Neutrophil (primary cell): ENCODE measurements at regions not wholly inside any gene's neighbourhood (a gene's known extent, or its start where the extent isn't known, plus 50 kb on each side); places are given as distances from the start of the nearest gene placed in this dataset.

ENCODE experiments used
- H3K27ac ChIP-seq: fragments of 200-600 bp; sonication (generic); 2 replicates; pipeline ENCODE4 v1.5.1; 2016; ENCODE audit warnings: mild to moderate bottlenecking, moderate library complexity
- H3K27me3 ChIP-seq: fragments of 200-600 bp; sonication (generic); 2 replicates; pipeline ENCODE4 v1.6.0; 2016; ENCODE audit warnings: mild to moderate bottlenecking
- H3K36me3 ChIP-seq: fragments of 200-600 bp; sonication (generic); 2 replicates; pipeline ENCODE4 v1.5.1; 2017
- H3K4me1 ChIP-seq, 2 experiments: fragments of 200-600 bp in 1 of 2; sonication (generic) in 1 of 2; 1 replicate in 1 of 2; 2 replicates in 1 of 2; pipeline versions ENCODE4 v1.5.1 to v1.6.1; 2013 to 2016; ENCODE audit warnings: low read depth in 1 of 2, low read length in 1 of 2, mild to moderate bottlenecking in 1 of 2, moderate library complexity in 1 of 2; ENCODE audit not compliant: control insufficient read depth in 1 of 2, insufficient read depth in 1 of 2
- H3K4me3 ChIP-seq, 2 experiments: fragments of 200-600 bp in 1 of 2; sonication (generic) in 1 of 2; 1 replicate in 1 of 2; 2 replicates in 1 of 2; pipeline ENCODE4 v1.5.1; 2013 to 2016; ENCODE audit warnings: low read depth in 1 of 2, low read length in 1 of 2, mild to moderate bottlenecking in 1 of 2, moderate library complexity in 1 of 2
- H3K9me3 ChIP-seq: fragments of 200-600 bp; sonication (generic); 2 replicates; pipeline ENCODE4 v1.5.1; 2016
- TF ChIP-seq, protein P1 (sequence below): fragments of 200-600 bp; sonication (generic); IDR thresholded peaks from 2 replicates; pipeline ENCODE4 v1.5.1; 2016; ENCODE audit warnings: antibody characterized with exemption

DNA sequence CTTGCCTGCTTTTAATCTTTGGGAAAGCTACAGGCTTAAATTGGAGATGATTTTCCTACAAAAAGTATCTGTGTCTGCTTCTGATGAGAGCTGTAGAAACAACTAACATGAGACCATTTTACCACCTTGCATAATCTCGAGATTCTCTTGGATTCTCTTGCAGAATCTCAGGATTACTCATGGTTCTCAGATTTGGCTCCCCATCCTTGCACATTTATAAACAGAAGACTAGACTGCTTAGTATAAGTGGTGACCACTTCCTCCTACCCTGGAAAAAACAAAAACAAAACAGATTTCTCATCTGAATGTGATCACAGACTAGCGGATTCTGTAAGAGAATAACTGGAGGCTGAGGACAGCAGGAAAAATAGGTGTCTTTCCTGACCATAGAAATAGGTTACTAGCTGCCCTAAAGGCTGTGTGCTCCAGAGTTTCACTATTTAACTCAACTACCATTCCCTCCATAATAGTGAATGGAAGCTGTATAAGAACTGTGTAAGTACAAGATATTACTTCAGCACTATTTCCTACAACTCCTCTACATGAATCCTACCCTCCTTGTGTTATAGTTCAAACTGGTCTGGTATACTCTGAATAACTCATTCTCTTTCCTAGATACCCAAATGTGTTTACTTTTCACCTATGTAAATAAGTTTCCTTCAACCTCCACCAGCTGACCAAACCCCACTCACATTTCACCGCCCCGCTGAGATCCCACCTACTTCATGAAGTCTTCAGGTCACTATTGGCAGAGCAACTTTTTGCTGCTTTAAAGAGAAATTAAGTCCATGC lies 122.2 kb upstream of the C2CD4B start:
- H3K36me3 ChIP-seq = no peaks in the 10 kb centered on the region
- no peak overlapping the region for H3K27ac ChIP-seq
- no peaks in the 10 kb centered on the region for H3K9me3 ChIP-seq
- no peaks in the 10 kb centered on the region for H3K4me1 ChIP-seq
- TF ChIP-seq, protein P1, sequence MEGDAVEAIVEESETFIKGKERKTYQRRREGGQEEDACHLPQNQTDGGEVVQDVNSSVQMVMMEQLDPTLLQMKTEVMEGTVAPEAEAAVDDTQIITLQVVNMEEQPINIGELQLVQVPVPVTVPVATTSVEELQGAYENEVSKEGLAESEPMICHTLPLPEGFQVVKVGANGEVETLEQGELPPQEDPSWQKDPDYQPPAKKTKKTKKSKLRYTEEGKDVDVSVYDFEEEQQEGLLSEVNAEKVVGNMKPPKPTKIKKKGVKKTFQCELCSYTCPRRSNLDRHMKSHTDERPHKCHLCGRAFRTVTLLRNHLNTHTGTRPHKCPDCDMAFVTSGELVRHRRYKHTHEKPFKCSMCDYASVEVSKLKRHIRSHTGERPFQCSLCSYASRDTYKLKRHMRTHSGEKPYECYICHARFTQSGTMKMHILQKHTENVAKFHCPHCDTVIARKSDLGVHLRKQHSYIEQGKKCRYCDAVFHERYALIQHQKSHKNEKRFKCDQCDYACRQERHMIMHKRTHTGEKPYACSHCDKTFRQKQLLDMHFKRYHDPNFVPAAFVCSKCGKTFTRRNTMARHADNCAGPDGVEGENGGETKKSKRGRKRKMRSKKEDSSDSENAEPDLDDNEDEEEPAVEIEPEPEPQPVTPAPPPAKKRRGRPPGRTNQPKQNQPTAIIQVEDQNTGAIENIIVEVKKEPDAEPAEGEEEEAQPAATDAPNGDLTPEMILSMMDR = no peak
- H3K27me3 ChIP-seq = peaks cover 37% of the 10 kb centered on the region
- no peak overlapping the region for H3K4me3 ChIP-seq

DNA sequence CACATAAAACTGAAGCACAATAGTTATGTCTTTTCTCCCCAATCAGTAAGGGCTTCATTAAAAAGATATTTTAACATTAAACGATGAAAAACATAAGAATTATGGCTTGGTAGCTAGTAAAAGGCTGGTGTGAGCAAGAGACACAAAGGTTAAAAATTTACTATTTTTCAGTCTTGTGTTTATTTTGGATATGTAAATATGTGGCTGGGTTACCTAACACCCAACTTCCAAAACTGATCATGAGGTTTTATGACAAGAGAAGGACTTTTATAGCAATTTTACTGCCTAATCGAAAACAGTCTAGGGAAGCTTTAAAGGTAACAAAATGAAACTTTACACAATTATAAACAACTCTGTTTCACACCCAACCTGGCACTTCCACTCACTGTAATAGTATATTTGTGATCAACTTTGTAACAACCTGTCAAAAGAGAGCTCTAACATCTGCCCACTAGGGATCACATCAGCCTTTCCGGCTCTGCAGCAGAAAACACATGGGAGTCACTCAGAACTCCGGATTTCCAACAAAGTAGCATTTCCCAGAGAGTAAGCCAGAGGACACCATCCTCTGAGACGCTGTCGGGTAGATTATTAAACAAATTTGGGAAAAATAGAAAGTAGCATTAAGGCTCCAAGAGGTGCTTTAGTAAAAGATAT lies 123.4 kb upstream of the C2CD4B start:
- H3K27me3 ChIP-seq = peaks cover 37% of the 10 kb centered on the region
- no peak overlapping the region for H3K4me3 ChIP-seq
- TF ChIP-seq, protein P1 = no peak
- no peaks in the 10 kb centered on the region for H3K36me3 ChIP-seq
- no peaks in the 10 kb centered on the region for H3K9me3 ChIP-seq
- H3K4me1 ChIP-seq = no peaks in the 10 kb centered on the region
- no peak overlapping the region for H3K27ac ChIP-seq

DNA sequence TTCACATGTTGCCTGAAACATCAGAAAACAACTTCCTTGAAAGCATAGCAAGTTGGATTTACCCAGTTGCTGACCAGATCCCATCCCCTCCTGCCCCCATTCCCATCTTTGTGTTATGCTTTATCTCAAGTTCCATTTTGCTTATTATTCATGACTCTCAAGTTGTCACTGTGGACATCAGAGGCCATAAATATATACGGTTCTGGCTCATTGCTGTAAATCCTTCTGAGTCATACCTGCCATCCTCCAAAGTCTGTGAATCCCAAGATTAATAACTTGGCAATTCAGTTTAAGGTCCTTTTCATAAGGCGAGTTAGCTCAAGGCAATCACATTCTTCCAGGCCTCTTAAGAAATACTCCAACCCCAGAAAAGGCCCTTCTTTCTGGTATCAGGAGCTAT lies 126.2 kb upstream of the C2CD4B start:
- no peaks in the 10 kb centered on the region for H3K36me3 ChIP-seq
- H3K27ac ChIP-seq = no peak overlapping the region
- H3K4me3 ChIP-seq = no peak overlapping the region
- no peaks in the 10 kb centered on the region for H3K4me1 ChIP-seq
- no peaks in the 10 kb centered on the region for H3K9me3 ChIP-seq
- peaks cover 29% of the 10 kb centered on the region for H3K27me3 ChIP-seq
- TF ChIP-seq, protein P1 = no peak

DNA sequence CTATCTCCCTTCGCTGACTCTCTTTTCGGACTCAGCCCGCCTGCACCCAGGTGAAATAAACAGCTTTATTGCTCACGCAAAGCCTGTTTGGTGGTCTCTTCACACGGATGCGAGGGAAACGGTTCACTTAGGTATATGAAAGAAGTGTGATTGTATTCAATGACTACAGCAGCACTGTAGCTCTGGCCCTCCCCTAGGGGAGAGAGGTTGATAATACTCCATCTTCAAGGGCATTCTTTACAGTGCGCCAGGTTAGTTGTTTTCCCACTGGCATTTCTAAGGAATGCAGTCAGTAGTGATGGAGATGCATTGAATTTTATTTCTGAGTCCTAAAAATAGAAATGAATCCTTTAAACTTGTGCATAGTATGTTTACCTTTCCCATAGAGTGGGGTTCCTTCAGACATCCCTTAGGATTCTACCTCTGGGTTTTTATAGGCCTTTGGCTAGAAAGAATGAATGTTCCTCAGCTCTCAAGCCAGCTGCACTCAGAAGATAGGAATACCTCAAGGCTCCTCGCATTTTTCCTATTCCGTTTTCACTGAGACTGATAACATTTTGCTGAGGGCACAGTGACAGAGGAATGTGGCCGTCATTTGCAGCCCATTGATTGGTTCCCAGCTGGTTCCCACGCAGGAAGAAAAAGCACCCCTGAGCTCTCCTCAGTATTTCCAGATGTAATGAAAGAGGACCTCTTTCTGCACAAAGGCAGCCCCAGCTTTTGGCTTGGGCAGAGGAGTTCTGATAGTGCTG lies 131.8 kb upstream of the C2CD4B start:
- H3K4me1 ChIP-seq = no peaks in the 10 kb centered on the region

DNA sequence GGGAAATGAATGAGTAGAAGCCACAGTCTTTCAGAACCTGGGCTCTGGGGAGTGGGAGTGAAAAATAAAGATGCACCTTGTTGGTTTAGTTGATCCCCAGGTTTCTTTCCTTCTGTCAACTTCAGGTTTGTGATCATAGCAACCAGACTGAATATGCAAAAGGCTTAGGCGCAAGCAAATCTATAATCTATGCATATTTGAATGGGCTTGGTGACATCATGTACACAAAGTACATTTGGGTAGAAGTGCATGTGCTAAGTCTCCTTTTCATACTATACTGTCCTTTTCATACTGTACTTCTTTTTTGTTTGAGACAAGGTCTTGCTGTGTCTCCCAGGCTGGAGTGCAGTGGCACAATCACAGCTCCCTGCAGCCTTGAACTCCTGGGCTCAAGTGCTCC lies 132.4 kb upstream of the C2CD4B start:
- TF ChIP-seq, protein P1 = no peak
- Histone ChIP-seq H3K4me3 (no peak overlapping the region), H3K36me3 (no peaks in the 10 kb centered on the region), H3K4me1 (no peaks in the 10 kb centered on the region), H3K27ac (no peak overlapping the region), H3K9me3 (no peaks in the 10 kb centered on the region), H3K27me3 (peaks cover 37% of the 10 kb centered on the region)

More for the DNA sequence above, 131.8 kb upstream of the C2CD4B start:
- no peak overlapping the region for H3K27ac ChIP-seq
- peaks cover 32% of the 10 kb centered on the region for H3K27me3 ChIP-seq
- H3K4me3 ChIP-seq = no peak overlapping the region
- no peaks in the 10 kb centered on the region for H3K36me3 ChIP-seq
- TF ChIP-seq, protein P1 = no peak
- no peaks in the 10 kb centered on the region for H3K9me3 ChIP-seq
